HT-29 (cell line): ENCODE measurements at regions not wholly inside any gene's neighbourhood (a gene's known extent, or its start where the extent isn't known, plus 50 kb on each side); places are given as distances from the start of the nearest gene placed in this dataset.
"Not testable (repeated sequence)": the region's sequence is repeated elsewhere in the genome, so short reads cannot be mapped to it uniquely, and the experiment has no call there.

Source experiments
- DNase-seq: peaks from one replicate; pipeline ENCODE4 v3.0.0-alpha.2; 2015; ENCODE audit warnings: low spot score

DNA sequence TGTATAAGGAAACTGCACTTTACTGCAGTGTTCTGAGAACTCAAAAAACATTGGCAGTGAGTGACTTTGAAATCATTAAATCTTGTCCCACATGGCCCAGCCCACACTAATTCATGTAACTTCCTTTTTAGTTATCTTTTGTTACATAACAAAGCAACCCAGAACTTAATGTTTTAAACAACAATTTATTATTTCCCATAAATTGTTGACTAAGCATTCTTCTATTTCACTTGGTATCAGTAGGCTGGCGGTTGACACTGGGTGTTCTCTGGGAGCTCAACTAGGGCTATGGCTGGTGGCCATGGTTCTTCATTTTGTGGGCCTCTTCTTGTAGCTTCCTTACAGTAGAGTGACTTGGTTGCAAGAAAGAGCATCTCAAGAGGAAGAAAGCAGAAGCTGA, 278.4 kb downstream of the RASEF start:
- no peak for DNase-seq

GRCh38 chr9:82789155-82789824, 273.7 kb downstream of the RASEF start:
- no peak for DNase-seq

- DNase-seq: no peak
These were observed 272.1 kb downstream of the RASEF start for GRCh38 chr9:82790875-82791274.

DNA sequence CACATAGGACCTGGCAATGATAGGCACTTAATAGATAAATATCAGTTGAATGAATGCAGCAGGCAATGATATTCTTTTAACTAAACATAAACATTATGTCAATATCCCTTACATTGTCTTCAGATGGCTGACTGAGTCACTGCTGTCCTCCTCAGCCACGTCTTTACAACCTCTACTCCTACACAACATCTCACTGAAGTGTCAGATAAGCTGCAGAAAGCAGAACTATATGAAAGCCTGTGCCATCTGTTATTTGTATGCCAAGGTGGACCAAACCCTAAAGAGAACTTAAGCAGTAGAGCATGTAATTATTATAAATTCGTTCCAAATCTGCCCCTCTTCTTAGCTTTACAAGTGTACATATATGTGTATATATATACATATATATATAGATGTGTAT, 271.2 kb downstream of the RASEF start:
- DNase-seq: no peak

- DNase-seq: no peak
These were observed 265.4 kb downstream of the RASEF start for GRCh38 chr9:82797534-82797933.

GRCh38 chr9:82799286-82799685, 263.7 kb downstream of the RASEF start:
- DNase-seq: no peak

DNA sequence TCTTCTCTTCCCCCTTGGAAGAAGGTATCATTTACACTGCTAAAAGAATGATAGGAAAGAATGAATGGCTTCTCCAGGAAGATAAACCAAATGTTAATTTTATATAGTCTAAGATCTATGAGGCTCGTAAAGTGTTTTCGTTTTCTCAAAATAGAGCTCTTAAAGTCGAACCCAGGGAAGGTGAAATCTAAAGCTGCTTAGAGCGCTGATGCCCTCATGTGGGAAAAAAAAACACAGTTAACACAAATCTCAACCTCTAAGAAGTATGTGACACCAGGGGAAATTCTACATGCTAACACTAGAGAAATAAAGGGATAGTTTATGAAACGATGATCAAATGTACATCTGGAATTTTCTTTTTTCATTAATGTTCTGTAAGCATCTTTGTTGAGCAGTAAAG, 257.9 kb downstream of the RASEF start:
- peak; percentile 11 for DNase-seq

DNA sequence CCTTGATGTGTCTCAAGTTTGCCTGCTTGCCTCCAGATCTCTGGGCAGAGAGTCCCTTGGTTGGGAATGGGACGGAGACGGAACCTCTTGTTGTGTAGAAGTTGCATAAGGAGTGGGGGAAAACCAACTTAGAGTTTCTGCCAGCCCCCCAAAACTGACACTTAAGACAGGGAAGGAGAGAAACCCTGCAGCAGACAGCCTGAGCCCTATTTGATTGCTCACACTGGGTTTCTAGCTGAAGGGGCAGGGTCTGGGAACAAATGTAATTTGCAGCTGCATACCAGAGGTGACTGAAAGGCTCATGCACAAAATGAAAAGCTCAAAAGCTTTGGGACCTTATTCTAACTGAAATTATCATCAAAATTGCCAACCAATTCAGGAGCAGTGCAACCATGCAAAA, 254.5 kb downstream of the RASEF start:
- no peak for DNase-seq

DNA sequence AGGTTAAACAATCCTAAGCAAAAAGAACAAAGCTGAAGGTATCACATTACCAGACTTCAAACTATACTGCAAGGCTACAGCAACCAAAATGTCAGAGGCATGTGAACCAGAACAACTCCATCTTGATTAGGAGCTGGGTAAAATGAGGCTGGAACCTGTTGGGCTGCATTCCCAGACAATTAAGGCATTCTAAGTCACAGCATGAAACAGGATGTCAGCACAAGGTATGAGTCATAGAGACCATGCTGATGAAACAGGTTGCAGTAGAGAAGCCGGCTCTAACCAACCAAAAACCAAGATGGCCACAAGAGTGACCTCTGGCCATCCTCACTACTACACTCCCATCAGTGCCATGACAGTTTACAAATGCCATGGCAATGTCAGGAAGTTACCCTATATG, 252.0 kb downstream of the RASEF start:
- peak; percentile 69 for DNase-seq

GRCh38 chr9:82819260-82819659, 243.7 kb downstream of the RASEF start:
- no peak for DNase-seq

- no peak for DNase-seq
These were observed 242.8 kb downstream of the RASEF start for GRCh38 chr9:82820186-82820585.

- DNase-seq: peak; percentile 4
These were observed 233.1 kb downstream of the RASEF start for GRCh38 chr9:82829818-82830217.

- no peak for DNase-seq
These were observed 197.4 kb downstream of the RASEF start for GRCh38 chr9:82865524-82865923.

DNA sequence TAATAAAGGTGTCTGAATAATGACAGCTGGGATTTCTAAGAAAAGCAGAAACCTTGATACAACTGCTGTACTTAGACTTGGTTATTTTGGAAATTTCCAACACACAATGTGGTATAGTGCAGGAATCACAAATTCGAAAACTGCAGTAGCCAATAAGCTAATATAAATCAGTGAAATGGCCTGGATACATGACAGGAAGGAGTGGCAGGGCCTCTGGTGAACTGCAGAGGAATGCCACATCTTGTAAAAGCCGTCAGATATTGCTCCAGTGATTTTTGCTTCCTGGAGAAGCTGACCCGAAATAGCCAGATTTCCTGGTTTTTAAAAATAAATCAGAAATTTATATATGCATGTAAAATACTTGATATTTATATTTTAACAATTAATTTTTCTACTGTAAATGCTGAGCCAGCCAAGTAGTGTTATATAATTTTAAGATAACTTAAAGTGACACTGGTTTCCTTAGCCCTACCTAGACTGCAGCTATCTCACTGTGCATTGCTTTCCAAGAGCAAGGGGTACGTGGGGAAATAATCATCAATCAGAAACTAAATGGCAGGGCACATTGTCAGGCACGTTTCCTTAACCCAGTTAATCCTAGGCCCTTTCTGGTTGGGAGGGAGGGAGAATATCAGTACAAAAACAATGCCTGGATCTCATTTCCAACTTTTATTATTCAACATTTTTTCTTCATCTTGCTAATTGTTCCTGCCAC, 182.4 kb downstream of the RASEF start:
- DNase-seq: no peak

GRCh38 chr9:82882138-82882537, 180.8 kb downstream of the RASEF start:
- no peak for DNase-seq

- DNase-seq: no peak
These were observed 180.2 kb downstream of the RASEF start for GRCh38 chr9:82882748-82883147.

- no peak for DNase-seq
These were observed 179.5 kb downstream of the RASEF start for GRCh38 chr9:82883436-82883835.

GRCh38 chr9:82883974-82884373, 179.0 kb downstream of the RASEF start:
- not testable (repeated sequence) for DNase-seq

DNA sequence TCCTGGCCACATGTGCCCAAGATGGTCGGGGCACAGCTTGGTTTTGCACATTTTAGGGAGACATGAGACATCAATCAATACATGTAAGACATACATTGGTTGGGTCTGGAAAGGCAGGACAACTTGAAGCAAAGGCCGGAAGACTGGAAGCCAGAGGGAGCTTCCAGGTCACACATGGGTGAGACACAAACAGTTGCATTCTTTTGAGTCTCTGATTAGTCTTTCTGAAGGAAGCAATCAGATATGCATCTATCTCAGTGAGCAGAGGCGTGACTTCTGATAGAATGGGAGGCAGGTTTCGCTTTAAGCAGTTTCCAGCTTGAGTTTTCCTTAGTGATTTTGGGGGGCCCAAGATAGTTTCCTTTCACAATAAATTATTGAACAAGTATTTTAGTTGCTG, 172.5 kb downstream of the RASEF start:
- no peak for DNase-seq

- no peak for DNase-seq
These were observed 172.1 kb downstream of the RASEF start for GRCh38 chr9:82890865-82891264.

DNA sequence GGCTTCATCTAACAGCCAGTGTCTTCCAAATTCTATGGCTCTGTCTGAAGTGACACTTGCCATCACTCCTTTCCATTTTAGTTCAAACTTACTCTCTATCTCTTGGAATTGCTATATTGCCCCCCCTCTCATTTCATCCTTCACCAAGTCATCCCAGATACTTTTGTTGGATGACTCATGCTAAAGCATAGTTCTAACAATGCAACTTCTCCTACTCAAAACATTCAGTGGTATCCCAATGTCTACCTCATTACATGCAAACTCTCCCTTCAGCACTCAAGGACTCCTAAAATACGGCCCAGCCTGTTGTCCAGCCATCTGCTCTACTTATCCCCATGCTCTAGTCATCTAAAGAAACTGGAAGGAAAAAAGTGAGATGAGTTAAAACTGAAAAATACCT, 171.6 kb downstream of the RASEF start:
- no peak for DNase-seq

DNA sequence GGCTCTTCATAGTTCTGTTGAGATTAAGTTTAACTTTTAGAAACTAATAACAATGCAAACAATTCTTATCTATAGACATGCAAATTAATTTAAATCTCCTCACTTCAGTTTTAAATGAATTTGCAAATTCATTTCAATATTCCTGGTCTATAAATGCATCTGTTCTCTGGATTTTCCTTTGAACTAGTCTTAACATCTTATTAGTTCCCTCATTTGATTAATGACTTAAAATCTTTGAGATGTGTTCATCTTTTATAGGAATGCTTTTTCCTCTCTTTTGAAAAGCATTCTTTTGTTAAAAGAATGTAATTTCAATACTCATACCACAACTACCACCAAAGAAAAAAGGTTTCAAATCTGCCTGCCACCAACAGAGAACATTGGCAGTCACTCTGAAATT, 169.4 kb downstream of the RASEF start:
- no peak for DNase-seq

DNA sequence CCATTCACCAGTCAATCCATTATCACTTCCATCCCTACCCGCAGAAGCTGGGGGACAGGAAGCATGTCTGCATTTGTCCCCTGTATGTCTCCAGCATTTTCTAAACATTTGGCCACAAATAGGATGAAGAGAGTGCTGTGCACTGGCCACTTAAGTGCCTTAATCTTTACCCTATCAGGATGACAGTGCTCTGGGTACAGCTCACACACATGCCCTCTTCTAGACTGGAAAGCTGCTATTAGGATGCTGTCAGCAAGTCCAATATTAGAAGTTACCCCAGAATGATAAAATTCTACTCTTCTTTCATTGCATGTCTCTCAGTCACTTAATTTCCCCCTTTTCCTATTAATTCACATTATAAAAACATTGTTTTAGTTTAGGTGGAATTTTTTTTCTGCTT, 168.4 kb downstream of the RASEF start:
- no peak for DNase-seq
